Common myeloid progenitor, CD34-positive (primary cell): ENCODE measurements at regions not wholly inside any gene's neighbourhood (a gene's known extent, or its start where the extent isn't known, plus 50 kb on each side); places are given as distances from the start of the nearest gene placed in this dataset.

Experiments used
- CTCF ChIA-PET: fragments of 350-600 bp; sonication (Branson Sonifier 250); formaldehyde crosslinking; loops from one replicate; lab custom pipeline; 2021; ENCODE audit warnings: antibody characterized with exemption; lab: Charles Lee
- POLR2A ChIA-PET: fragments of 350-600 bp; sonication (Branson Sonifier 250); formaldehyde crosslinking; loops from one replicate; lab custom pipeline; 2021; ENCODE audit warnings: antibody characterized with exemption; lab: Charles Lee
- DNase-seq, 3 donors: peaks; one replicate each; pipeline versions ENCODE4 v3.0.0 to v3.0.0-alpha.2; 2013
- H3K27ac ChIP-seq, 2 experiments: 1 replicate in 1 of 2; 2 replicates in 1 of 2; pipeline ENCODE4 v1.7.0; 2013; ENCODE audit warnings: inconsistent platforms in 2 of 2, low read length in 2 of 2, mild to moderate bottlenecking in 2 of 2, low read depth in 1 of 2, moderate library complexity in 1 of 2; ENCODE audit not compliant: severe bottlenecking in 2 of 2, insufficient read depth in 1 of 2, poor library complexity in 1 of 2
- H3K27me3 ChIP-seq, 5 experiments: replicated peaks in 2 of 5; 1 replicate in 3 of 5; 2 replicates in 2 of 5; pipeline versions ENCODE4 v1.6.1 to v1.7.0; 2013; ENCODE audit warnings: low read length in 4 of 5, mild to moderate bottlenecking in 2 of 5, moderate library complexity in 2 of 5, inconsistent platforms in 1 of 5; ENCODE audit not compliant: insufficient read depth in 5 of 5, control insufficient read depth in 4 of 5
- H3K36me3 ChIP-seq, 4 experiments: 1 replicate in 2 of 4; 2 replicates in 2 of 4; pipeline versions ENCODE4 v1.6.1 to v1.7.0; 2013; ENCODE audit warnings: low read length in 3 of 4, control low read depth in 1 of 4, mild to moderate bottlenecking in 1 of 4; ENCODE audit not compliant: control insufficient read depth in 4 of 4, insufficient read depth in 4 of 4
- H3K4me1 ChIP-seq, 4 experiments: 1 replicate in 3 of 4; 2 replicates in 1 of 4; pipeline versions ENCODE4 v1.6.1 to v1.7.1; 2013; ENCODE audit warnings: low read length in 3 of 4, mild to moderate bottlenecking in 3 of 4, control low read depth in 1 of 4, inconsistent platforms in 1 of 4, moderate library complexity in 1 of 4; ENCODE audit not compliant: control insufficient read depth in 4 of 4, insufficient read depth in 4 of 4; ENCODE audit errors: control extremely low read depth in 1 of 4
- H3K4me3 ChIP-seq, 7 experiments: 1 replicate in 4 of 7; 2 replicates in 3 of 7; pipeline versions ENCODE4 v1.5.1 to v1.7.0; 2013; ENCODE audit warnings: mild to moderate bottlenecking in 7 of 7, low read length in 6 of 7, moderate library complexity in 6 of 7, inconsistent platforms in 2 of 7, low read depth in 2 of 7, control low read depth in 1 of 7; ENCODE audit not compliant: insufficient read depth in 4 of 7, control insufficient read depth in 1 of 7; ENCODE audit errors: extremely low read depth in 1 of 7
- H3K9me3 ChIP-seq, 5 experiments: 1 replicate in 4 of 5; 2 replicates in 1 of 5; pipeline versions ENCODE4 v1.6.1 to v1.7.1; 2013; ENCODE audit warnings: low read length in 4 of 5, mild to moderate bottlenecking in 2 of 5, inconsistent platforms in 1 of 5, low read depth in 1 of 5, moderate library complexity in 1 of 5; ENCODE audit not compliant: control insufficient read depth in 4 of 5, insufficient read depth in 2 of 5; ENCODE audit errors: control extremely low read depth in 1 of 5
- WGBS: methylation state at CpG from one replicate; pipeline ENCODE4 v1.1.5; 2013; ENCODE audit not compliant: insufficient coverage; 5-methylcytosine and 5-hydroxymethylcytosine counted together

GRCh38 chr5:3662344-3662743 is 66.7 kb downstream of the IRX1 start:
- Histone ChIP-seq H3K36me3 (no peaks in the 10 kb centered on the region), H3K4me1 (no peaks in the 10 kb centered on the region), H3K27ac (no peak overlapping the region), H3K9me3 (no peaks in the 10 kb centered on the region), H3K27me3 (no peaks in the 10 kb centered on the region), H3K4me3 (no peak overlapping the region)
- POLR2A ChIA-PET, result no interaction called here
- WGBS, result 14% methylated on average over 1 of the region's 1 CpG
- CTCF ChIA-PET, result no interaction called here
- no peak for DNase-seq

DNA sequence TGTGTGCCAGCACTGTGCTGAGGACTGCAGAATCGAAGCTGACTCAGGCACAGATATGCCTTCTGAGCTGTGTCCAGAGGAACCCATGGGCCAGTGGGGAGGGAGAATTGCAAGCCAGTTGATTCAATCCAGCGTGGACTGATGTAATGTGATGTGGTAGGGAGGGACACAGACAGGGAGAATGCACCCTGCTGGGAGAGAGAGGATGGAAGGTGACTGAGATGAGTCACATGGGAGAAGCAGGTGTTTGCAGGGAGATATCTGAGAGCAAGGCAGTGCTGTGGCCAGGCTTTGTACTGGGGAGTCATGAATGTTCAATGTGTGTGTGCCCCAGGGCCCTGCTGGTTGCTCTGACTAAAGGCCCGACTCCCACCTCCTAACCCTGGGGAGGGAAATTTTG is 75.7 kb downstream of the IRX1 start:
- WGBS, result 46% methylated on average over 2 of the region's 3 CpGs

GRCh38 chr5:3678801-3679200 is 83.2 kb downstream of the IRX1 start:
- H3K27ac ChIP-seq, result no peak overlapping the region
- no peaks in the 10 kb centered on the region for H3K4me1 ChIP-seq
- no peaks in the 10 kb centered on the region for H3K36me3 ChIP-seq
- H3K9me3 ChIP-seq, result no peaks in the 10 kb centered on the region
- no peaks in the 10 kb centered on the region for H3K27me3 ChIP-seq
- DNase-seq, result no peak
- POLR2A ChIA-PET, result no interaction called here
- CTCF ChIA-PET, result no interaction called here
- H3K4me3 ChIP-seq, result no peak overlapping the region
- WGBS, result 100% methylated on average over 1 of the region's 4 CpGs

More for the DNA sequence above, 75.7 kb downstream of the IRX1 start:
- CTCF ChIA-PET, result no interaction called here
- Histone ChIP-seq H3K4me3 (no peak overlapping the region), H3K9me3 (peaks cover 0 to 3% (median 0%) of the 10 kb centered on the region in 5 experiments), H3K27me3 (no peaks in the 10 kb centered on the region), H3K36me3 (no peaks in the 10 kb centered on the region), H3K27ac (no peak overlapping the region), H3K4me1 (no peaks in the 10 kb centered on the region)
- DNase-seq, result no peak
- POLR2A ChIA-PET, result no interaction called here

GRCh38 chr5:3680821-3681220 is 85.2 kb downstream of the IRX1 start:
- Histone ChIP-seq H3K4me3 (no peak overlapping the region), H3K4me1 (no peaks in the 10 kb centered on the region), H3K27me3 (no peaks in the 10 kb centered on the region), H3K27ac (no peak overlapping the region), H3K9me3 (no peaks in the 10 kb centered on the region), H3K36me3 (no peaks in the 10 kb centered on the region)
- DNase-seq, result no peak
- ChIA-PET POLR2A (no interaction called here), CTCF (no interaction called here)
- 97% methylated on average over 4 of the region's 5 CpGs for WGBS

DNA sequence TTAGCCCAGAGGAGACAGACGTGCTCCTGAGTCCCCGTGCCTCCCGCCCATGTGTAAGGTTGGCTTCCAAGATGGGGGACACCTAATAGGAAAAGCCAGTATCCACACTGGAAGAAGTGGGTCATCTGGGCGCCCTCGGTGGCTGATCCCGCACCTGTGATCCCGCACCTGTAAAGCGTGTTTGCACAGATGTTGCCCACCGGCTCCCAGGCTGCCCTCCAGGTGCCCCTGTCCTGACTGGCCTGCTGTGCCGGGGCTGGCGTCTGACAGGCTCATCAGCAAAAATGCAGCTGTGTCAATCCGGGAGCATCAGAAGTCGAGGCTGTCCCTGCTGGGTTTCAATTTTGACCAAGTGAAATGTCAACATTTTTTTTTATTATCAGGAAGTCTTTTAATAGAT is 88.5 kb downstream of the IRX1 start:
- WGBS, result 93% methylated on average over 12 of the region's 13 CpGs
- H3K27ac ChIP-seq, result no peak overlapping the region
- no peaks in the 10 kb centered on the region for H3K9me3 ChIP-seq
- H3K4me1 ChIP-seq, result no peaks in the 10 kb centered on the region
- no peaks in the 10 kb centered on the region for H3K27me3 ChIP-seq
- CTCF ChIA-PET, result no interaction called here
- POLR2A ChIA-PET, result no interaction called here
- H3K36me3 ChIP-seq, result no peaks in the 10 kb centered on the region
- no peak for DNase-seq
- no peak overlapping the region for H3K4me3 ChIP-seq

GRCh38 chr5:3684771-3685354 is 89.2 kb downstream of the IRX1 start:
- Histone ChIP-seq H3K4me1 (no peaks in the 10 kb centered on the region), H3K27ac (no peak overlapping the region), H3K27me3 (no peaks in the 10 kb centered on the region), H3K36me3 (no peaks in the 10 kb centered on the region), H3K9me3 (no peaks in the 10 kb centered on the region), H3K4me3 (no peak overlapping the region)
- DNase-seq, result no peak
- ChIA-PET CTCF (no interaction called here), POLR2A (no interaction called here)
- 92% methylated on average over 9 of the region's 12 CpGs for WGBS

DNA sequence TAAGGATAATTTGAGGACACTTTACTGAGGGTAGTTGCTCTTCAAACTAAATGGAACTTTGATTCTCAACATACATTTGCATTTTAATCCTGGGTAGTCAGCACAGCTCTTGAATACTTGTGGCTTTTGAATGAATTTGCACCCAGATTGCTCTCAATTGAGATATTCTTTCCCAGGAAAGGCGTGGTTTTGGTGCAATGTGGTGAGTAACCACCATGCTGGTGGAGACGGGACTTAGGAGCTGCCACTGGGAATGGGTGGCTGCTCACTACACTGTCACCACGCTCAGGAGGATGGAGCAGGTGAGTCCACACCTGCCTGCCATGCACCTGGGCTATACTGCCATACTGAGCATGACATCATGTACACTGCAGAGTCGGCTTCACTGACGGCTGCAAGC is 99.2 kb downstream of the IRX1 start:
- H3K4me1 ChIP-seq, result no peaks in the 10 kb centered on the region
- no peak overlapping the region for H3K27ac ChIP-seq
- H3K27me3 ChIP-seq, result no peaks in the 10 kb centered on the region
- H3K36me3 ChIP-seq, result no peaks in the 10 kb centered on the region
- H3K4me3 ChIP-seq, result no peak overlapping the region
- POLR2A ChIA-PET, result no interaction called here
- no peak for DNase-seq
- CTCF ChIA-PET, result no interaction called here
- peaks cover 0 to 4% (median 0%) of the 10 kb centered on the region in 5 experiments for H3K9me3 ChIP-seq
- 92% methylated on average over 5 of the region's 5 CpGs for WGBS
